Epidermal melanocyte (primary cell): ENCODE measurements at regions not wholly inside any gene's neighbourhood (a gene's known extent, or its start where the extent isn't known, plus 50 kb on each side); places are given as distances from the start of the nearest gene placed in this dataset.
"Not testable (repeated sequence)": the region's sequence is repeated elsewhere in the genome, so short reads cannot be mapped to it uniquely, and the experiment has no call there.

Experiments
- DNase-seq: peaks from one replicate; pipeline ENCODE4 v3.0.0; 2011; ENCODE audit warnings: low spot score; ENCODE audit not compliant: insufficient read length

DNA sequence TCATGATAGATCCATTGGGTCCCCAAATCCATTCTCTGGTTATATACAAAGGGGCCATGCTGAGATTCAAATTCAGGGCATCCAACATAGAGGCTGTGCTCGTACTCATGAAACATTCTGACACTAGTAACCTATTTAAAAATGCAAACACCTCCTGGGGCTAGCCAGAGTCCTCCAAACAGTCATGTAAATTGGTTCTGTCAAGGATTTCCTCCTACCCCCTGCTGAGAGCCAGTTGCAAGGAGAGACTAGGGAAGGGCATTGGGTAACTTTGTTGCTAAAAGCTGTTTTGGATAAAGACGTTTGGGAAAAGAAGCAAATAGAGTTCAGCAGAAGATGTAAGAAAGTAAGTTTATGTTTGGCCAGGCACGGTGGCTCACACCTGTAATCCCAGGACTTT, 81.6 kb upstream of the FRG2C start:
- not testable (repeated sequence) for DNase-seq

DNA sequence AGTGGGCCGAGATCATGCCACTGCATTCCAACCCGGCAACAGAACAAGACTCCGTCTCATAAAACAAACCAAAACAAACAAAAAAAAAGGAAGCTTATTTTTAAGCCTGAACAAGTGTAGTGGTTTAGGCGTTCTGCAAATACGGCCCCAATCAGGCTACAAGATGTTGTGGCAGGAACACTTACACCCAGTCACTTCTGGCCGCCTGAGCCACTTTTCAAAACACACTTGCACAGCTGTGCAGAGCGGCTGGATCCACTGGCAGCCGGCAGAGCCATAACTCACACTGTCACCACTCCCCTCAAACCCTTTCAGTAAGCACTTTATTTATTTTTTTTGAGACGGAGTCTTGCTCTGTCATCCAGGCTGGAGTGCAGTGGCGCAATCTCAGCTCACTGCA, 81.0 kb upstream of the FRG2C start:
- not testable (repeated sequence) for DNase-seq

DNA sequence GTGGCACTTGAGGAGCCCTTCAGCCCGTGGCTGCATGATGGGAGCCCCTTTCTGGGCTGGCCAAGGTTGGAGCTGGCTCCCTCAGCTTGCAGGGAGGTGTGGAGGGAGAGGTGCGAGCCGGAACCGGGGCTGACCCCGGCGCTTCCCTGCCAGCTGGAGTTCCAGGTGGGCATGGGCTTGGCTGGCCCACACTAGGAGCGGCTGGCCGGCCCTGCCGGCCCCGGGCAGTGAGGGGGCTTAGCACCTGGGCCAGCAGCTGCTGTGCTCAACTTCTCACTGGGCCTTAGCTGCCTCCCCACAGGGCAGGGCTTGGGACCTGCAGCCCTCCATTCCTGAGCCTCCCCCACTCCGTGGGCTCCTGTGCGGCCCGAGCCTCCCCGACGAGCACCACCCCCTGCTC, 76.4 kb upstream of the FRG2C start:
- DNase-seq, result not testable (repeated sequence)

DNA sequence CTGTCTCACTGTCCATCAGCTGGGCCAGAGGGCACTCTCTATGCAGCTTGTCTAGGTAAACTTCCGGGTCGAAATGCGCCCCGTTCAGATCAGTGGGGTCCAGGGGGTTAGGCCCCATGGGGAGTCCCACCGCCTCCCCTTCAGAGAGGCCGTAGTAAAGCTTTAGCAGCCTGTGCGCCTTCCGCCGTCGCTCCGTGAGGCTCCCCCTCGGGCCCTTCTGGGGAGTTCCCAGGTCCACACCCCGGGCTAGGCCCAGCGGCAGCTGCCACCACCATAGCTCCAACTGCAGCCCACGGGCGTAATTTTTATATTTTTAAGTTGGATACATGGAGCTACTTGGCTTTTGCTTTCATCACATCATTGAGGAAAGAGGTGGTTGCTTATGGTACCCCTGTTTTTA, 73.7 kb upstream of the FRG2C start:
- not testable (repeated sequence) for DNase-seq

DNA sequence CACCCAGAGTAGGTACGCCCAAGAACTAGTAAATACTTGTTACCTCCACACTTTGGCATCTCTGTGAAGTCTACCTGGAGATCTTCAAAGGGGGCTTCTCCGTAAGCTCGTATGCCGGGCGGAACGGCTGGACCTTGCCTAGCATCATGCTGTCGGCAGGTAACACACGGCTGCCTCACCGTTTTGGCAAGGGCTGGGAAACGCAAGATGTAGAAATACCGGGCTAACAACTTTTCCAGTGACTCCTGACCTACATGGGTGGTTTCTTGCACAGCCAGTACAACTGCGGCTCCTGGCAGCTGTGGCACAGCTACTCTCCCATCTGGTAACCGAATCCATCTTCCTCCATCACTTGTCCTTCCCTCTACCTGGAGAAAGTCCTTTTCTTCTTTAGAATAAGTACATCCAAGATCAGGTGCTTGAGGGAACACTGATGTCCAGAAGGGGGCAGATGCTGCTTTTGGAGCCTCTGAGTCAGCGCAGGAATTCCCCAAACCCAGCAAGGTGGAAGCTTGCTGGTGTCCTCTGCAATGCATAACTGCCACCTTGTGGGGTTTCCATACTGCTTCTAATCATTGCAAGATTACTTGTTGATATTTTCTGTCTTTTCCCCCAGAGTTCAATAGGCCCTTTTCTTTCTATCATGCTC, 59.7 kb upstream of the FRG2C start:
- not testable (repeated sequence) for DNase-seq

GRCh38 chr3:75607996-75608395, 56.1 kb upstream of the FRG2C start:
- DNase-seq, result not testable (repeated sequence)

DNA sequence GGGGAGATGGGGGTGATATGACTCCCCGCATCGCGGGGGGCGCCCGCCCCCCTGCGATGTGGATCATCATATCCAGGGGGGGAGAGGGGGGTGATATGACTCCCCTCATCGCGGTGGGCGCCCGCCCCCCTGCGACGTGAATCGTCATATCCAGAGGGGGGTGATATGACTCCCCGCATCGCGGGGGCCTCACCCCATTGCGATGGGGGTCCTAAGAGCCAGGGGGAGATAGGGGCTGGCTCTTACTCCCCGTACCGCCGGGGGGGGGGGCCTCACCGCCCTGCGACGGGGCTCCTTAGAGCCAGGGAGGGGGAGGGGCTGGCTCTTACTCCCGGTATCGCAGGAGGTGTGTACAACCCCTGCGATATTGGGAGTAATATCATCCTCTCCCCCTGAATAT, 54.5 kb upstream of the FRG2C start:
- DNase-seq, result not testable (repeated sequence)

GRCh38 chr3:75610773-75611172, 53.4 kb upstream of the FRG2C start:
- no peak for DNase-seq

GRCh38 chr3:75611724-75612460, 52.2 kb upstream of the FRG2C start:
- not testable (repeated sequence) for DNase-seq
